Stimulated activated naive B cell treated with anti-CD40 and anti-IgM and Interleukin-4, amounts not matched to agents 10 μg/mL and 1 μg/mL and 100 μg/mL, for 72 hours (primary cell): ENCODE measurements at regions not wholly inside any gene's neighbourhood (a gene's known extent, or its start where the extent isn't known, plus 50 kb on each side); places are given as distances from the start of the nearest gene placed in this dataset.

ENCODE experiments used
- ATAC-seq, 2 donors: fragments of 150-1000 bp; cut with Tn5 transposase; replicated peaks; 2 replicates each; pipeline ENCODE4 v1.10.0; 2021; ENCODE audit warnings: moderate library complexity in 1 of 2
- DNase-seq: peaks from one replicate; pipeline ENCODE4 v3.0.0; 2021
- H3K27ac Mint-ChIP-seq: one replicate; pipeline ENCODE4 v1.8.0; 2022; ENCODE audit warnings: mild to moderate bottlenecking, mixed read lengths
- H3K27me3 Mint-ChIP-seq, 2 donors: one replicate each; pipeline ENCODE4 v1.8.0; 2022; ENCODE audit warnings: mixed read lengths in 2 of 2
- H3K36me3 Mint-ChIP-seq, 2 donors: one replicate each; pipeline ENCODE4 v1.8.0; 2022; ENCODE audit warnings: mixed read lengths in 2 of 2, mild to moderate bottlenecking in 1 of 2
- H3K4me1 Mint-ChIP-seq, 2 donors: one replicate each; pipeline ENCODE4 v1.8.0; 2022; ENCODE audit warnings: mixed read lengths in 2 of 2, mild to moderate bottlenecking in 1 of 2
- H3K4me3 Mint-ChIP-seq, 2 donors: one replicate each; pipeline ENCODE4 v1.8.0; 2022; ENCODE audit warnings: mild to moderate bottlenecking in 2 of 2, mixed read lengths in 2 of 2, moderate library complexity in 1 of 2
- H3K9me3 Mint-ChIP-seq, 2 donors: one replicate each; pipeline ENCODE4 v1.8.0; 2022; ENCODE audit warnings: mixed read lengths in 2 of 2, mild to moderate bottlenecking in 1 of 2

DNA sequence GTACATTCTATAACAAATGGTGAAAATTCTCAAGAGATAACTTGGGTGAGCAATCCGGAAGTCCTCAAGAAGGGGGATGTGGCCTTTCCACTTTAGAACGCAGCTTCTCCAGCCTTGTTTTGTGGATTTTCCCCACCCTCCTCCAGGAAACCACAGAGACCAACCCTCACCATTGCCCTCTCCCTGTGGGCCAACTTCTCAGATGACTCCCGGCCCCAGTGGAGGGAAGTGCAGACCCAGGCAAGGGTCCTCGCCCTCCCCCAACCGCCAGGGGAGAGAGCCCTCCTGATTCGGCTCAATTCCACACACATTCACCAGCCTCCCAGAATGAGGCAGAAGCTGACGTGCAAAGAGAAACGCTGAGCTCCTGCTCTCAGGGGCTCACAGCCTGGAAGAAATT is 277.2 kb downstream of the EIPR1 start:
- peak overlapping the region; percentile 88 for H3K27ac Mint-ChIP-seq
- H3K4me1 Mint-ChIP-seq, result peaks cover 20 to 27% of the 10 kb centered on the region in 2 donors
- ATAC-seq, result peak in 1 of 2 donors; percentile 25
- DNase-seq, result no peak
- H3K9me3 Mint-ChIP-seq, result no peaks in the 10 kb centered on the region
- H3K4me3 Mint-ChIP-seq, result peak overlapping the region in 1 of 2 donors; percentile 47
- peaks cover 0 to 8% of the 10 kb centered on the region in 2 donors for H3K36me3 Mint-ChIP-seq
- H3K27me3 Mint-ChIP-seq, result peaks cover 7 to 20% of the 10 kb centered on the region in 2 donors

DNA sequence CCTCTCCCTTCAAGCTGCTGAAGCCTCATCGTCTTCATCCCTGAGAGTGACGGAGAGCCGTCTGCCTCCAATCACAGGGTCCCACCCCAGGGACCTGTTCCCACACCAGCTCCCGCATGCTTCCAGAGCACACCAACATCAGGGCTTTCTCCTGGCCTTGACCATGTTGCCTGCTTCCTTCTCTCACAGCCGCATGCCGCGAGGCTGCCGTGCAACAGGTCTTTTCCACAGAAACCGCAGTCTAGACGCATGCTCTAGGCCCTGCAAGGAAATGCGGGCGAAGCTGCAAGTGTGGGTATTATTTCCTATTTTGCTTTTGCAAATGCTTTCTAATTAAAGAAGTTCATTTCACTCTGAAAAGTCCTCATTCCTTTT is 277.8 kb downstream of the EIPR1 start:
- H3K4me3 Mint-ChIP-seq, result peak overlapping the region; percentile 42 to 60
- H3K36me3 Mint-ChIP-seq, result peaks cover 2 to 8% of the 10 kb centered on the region in 2 donors
- H3K27ac Mint-ChIP-seq, result no peak overlapping the region
- no peak for DNase-seq
- H3K4me1 Mint-ChIP-seq, result peaks cover 20 to 27% of the 10 kb centered on the region in 2 donors
- H3K27me3 Mint-ChIP-seq, result peaks cover 7 to 25% of the 10 kb centered on the region in 2 donors
- no peaks in the 10 kb centered on the region for H3K9me3 Mint-ChIP-seq
- ATAC-seq, result no peak

DNA sequence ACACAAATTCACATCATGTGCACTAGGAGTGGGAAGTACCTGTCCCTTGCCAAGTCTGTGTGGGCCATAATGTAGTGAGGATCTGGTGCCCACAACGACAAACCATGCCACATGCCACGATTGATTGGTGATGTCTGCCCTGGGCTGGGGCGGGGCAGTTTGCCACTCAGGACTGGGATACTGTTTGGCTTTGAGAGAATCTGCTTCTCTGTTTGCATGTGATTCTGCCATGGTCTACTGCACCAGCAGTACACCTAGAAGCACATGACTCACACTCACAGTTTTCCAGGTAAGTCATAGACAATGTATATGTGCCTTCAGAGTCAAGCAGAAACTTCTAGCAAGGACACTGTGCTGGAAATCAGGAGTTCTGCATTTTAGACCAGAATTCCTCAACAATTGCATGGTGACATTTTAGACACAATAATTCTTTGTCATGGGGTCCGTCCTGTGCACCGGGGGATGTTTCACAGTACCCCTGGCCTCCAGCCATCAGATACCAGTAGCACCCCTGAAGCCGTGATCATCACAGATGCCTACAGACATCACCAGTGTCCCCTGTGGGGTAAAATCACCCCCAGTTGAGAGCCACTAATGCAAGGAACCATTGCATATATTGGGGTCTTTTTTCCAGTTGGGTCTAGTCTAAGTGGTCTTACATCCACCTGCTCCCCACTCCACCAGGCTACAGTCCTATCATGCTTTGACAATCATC is 278.3 kb downstream of the EIPR1 start:
- no peaks in the 10 kb centered on the region for H3K9me3 Mint-ChIP-seq

DNA sequence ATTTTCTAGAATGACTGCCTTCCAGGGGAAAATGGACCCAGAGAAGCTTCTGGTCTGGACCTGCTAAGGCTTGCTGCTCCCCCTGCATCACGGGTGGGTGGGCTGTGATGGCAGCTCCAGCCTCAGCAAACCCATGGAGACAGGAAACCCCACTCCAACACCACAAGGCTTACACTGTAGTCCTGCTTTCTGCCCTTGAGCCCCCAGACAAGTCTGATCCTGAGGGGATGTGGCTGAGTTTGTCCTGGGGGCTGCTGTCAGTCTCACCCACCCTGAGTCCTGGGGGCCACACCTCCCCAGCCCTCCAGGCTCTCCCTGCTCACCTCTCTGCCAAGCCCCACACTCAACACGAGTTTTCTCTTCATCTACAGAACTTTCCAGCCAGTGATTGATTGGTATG is 279.4 kb downstream of the EIPR1 start:
- Mint-ChIP-seq H3K36me3 (peaks cover 2 to 8% of the 10 kb centered on the region in 2 donors), H3K27ac (no peak overlapping the region), H3K9me3 (no peaks in the 10 kb centered on the region), H3K27me3 (peaks cover 7 to 26% of the 10 kb centered on the region in 2 donors), H3K4me3 (no peak overlapping the region), H3K4me1 (peaks cover 18 to 25% of the 10 kb centered on the region in 2 donors)
- DNase-seq, result no peak
- ATAC-seq, result no peak

More for the DNA sequence above, 278.3 kb downstream of the EIPR1 start:
- H3K27me3 Mint-ChIP-seq, result peaks cover 7 to 27% of the 10 kb centered on the region in 2 donors
- H3K4me1 Mint-ChIP-seq, result peaks cover 20 to 27% of the 10 kb centered on the region in 2 donors
- ATAC-seq (peak; percentile 58 to 59), DNase-seq (no peak)
- peak overlapping the region; percentile 42 to 60 for H3K4me3 Mint-ChIP-seq
- H3K36me3 Mint-ChIP-seq, result peaks cover 2 to 8% of the 10 kb centered on the region in 2 donors
- H3K27ac Mint-ChIP-seq, result no peak overlapping the region

DNA sequence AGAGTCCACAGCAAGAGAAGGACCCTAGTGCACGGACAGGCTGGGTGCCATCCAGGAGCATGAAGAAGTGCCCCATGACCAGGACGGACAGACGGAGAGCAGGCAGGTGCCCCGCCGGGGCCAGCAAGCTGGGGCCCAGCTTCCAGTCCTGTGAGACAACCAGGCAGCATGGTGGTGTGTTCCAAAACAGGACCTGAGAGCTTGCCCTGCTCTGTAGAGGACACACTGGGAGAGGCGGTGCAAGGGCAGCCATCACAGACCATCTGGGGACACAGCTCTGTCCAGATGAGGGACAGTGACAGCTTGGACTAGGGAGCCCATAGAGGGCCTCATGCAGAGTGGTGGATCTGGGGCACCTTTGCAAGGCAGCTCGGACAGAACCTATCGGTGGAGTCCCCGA is 279.8 kb downstream of the EIPR1 start:
- H3K4me3 Mint-ChIP-seq, result no peak overlapping the region
- peaks cover 2 to 8% of the 10 kb centered on the region in 2 donors for H3K36me3 Mint-ChIP-seq
- H3K27ac Mint-ChIP-seq, result no peak overlapping the region
- no peaks in the 10 kb centered on the region for H3K9me3 Mint-ChIP-seq
- DNase-seq, result no peak
- peaks cover 13 to 21% of the 10 kb centered on the region in 2 donors for H3K4me1 Mint-ChIP-seq
- ATAC-seq, result no peak
- H3K27me3 Mint-ChIP-seq, result peaks cover 7 to 22% of the 10 kb centered on the region in 2 donors

DNA sequence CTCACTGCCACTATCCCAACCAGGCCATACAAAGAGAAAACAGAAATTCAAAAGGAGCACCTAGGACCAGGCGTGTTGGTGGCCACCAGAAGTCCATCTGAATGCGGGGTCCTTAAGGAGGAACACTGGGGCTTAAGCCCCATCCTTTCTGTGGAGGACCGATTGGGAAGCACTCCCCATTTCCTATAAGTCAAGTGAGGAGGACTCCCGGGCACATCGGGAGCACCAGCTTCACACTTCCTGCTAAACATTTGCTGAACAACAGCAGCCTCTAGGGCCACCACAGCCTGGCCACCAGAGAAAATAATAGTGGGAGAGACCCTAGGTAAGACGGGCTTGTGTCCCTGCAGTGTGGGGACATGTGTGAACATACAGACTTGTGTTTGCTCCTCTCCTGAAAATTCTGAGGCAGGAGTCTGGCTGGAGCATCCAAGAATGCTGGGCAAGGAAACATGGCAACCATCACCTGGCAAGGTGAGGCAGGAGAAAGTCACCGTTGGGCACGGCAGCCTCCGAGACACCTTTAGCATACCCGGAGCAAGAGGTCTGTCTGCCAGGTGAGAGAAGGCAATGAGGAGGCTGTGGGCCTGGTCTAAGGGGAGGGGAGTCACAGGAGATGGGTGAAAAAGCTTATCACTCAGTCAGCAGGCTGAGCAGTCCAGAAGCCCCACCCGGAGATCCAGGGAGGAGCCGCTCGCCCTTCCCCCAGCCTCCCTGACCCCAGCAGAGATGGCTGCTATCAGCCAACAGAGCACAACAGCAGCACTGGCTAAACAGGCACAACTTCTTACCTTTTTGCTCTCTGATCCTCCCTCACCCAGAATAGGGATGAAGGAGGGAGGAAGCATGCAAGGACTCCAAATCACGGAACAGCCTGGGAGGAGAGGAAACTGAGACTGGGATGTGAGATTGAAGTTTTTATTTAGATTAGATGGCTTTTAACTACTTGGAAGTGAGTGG is 282.3 kb downstream of the EIPR1 start:
- no peak overlapping the region for H3K4me3 Mint-ChIP-seq
- peak overlapping the region; percentile 25 for H3K27ac Mint-ChIP-seq
- peaks cover 1 to 14% of the 10 kb centered on the region in 2 donors for H3K4me1 Mint-ChIP-seq
- H3K27me3 Mint-ChIP-seq, result peaks cover 7 to 17% of the 10 kb centered on the region in 2 donors
- DNase-seq (no peak), ATAC-seq (no peak)
- H3K36me3 Mint-ChIP-seq, result peaks cover 2 to 3% of the 10 kb centered on the region in 2 donors
- H3K9me3 Mint-ChIP-seq, result peaks cover 3 to 7% of the 10 kb centered on the region in 2 donors

DNA sequence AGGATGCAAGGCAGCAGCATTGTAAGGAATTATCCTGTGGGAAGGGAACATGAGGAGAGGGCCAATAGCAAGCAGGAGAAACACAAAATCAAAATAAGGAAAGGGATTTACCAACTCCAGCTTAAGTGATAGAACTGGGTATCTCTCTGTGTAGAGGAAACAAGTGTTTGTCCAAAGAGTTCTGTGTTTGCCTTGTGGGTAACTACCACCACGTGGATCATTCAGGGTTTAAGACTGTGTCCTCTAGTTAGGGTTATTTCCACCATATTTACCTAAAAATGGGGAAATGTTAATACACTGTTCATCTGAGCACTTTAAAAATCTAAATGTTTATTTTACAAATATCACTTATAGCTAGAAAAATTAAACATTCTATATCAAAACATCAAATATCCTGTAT is 283.3 kb downstream of the EIPR1 start:
- no peak overlapping the region for H3K4me3 Mint-ChIP-seq
- H3K9me3 Mint-ChIP-seq, result peaks cover 7 to 13% of the 10 kb centered on the region in 2 donors
- no peak overlapping the region for H3K27ac Mint-ChIP-seq
- DNase-seq, result no peak
- H3K36me3 Mint-ChIP-seq, result peaks cover 0 to 2% of the 10 kb centered on the region in 2 donors
- H3K27me3 Mint-ChIP-seq, result peaks cover 4 to 17% of the 10 kb centered on the region in 2 donors
- H3K4me1 Mint-ChIP-seq, result peaks cover 0 to 8% of the 10 kb centered on the region in 2 donors
- no peak for ATAC-seq

DNA sequence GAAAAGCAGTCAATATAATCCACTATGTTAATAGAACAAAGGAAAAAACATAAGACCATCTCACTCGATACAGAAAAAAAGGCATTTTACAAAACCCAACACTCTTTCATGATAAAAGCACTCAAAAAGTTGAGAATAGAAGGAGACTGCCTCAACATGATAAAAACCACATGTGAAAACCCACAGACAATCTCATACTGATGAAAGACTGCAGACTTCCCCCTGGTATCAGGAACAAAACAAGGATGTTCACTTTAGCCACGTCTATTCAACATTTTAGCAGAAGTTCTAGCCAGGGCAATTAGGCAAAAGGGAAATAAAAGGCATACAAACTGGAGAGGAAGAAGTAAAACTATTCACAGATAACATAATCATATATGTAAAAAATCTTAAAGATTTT is 285.9 kb downstream of the EIPR1 start:
- Mint-ChIP-seq H3K36me3 (peaks cover 0 to 2% of the 10 kb centered on the region in 2 donors), H3K4me1 (peaks cover 0 to 2% of the 10 kb centered on the region in 2 donors), H3K4me3 (no peak overlapping the region), H3K27me3 (peaks cover 4 to 12% of the 10 kb centered on the region in 2 donors), H3K27ac (no peak overlapping the region), H3K9me3 (peaks cover 12 to 13% of the 10 kb centered on the region in 2 donors)
- DNase-seq, result no peak
- no peak for ATAC-seq

DNA sequence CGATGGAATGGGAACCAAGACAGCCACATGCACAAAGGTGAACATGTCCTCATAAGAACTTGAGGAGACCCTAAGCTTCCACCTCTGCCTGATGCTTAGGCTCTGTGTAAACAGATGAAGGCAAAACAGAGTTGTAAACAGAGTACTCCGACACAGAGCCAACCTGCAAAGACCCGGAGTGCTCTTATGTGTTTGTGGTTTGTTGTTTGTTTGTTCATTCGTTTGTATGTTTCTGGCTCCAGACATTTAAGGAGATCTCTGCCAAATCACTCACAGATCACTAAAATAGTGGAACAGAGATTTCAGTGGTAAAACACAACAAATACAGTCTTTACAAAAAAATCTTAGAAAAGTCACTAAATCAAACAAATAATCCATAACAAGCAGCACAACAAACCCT is 294.9 kb downstream of the EIPR1 start:
- Mint-ChIP-seq H3K27ac (no peak overlapping the region), H3K36me3 (peaks cover 0 to 16% of the 10 kb centered on the region in 2 donors), H3K4me3 (no peak overlapping the region), H3K9me3 (peaks cover 8 to 16% of the 10 kb centered on the region in 2 donors), H3K4me1 (no peaks in the 10 kb centered on the region), H3K27me3 (peaks cover 8 to 17% of the 10 kb centered on the region in 2 donors)
- ATAC-seq, result no peak
- DNase-seq, result no peak

DNA sequence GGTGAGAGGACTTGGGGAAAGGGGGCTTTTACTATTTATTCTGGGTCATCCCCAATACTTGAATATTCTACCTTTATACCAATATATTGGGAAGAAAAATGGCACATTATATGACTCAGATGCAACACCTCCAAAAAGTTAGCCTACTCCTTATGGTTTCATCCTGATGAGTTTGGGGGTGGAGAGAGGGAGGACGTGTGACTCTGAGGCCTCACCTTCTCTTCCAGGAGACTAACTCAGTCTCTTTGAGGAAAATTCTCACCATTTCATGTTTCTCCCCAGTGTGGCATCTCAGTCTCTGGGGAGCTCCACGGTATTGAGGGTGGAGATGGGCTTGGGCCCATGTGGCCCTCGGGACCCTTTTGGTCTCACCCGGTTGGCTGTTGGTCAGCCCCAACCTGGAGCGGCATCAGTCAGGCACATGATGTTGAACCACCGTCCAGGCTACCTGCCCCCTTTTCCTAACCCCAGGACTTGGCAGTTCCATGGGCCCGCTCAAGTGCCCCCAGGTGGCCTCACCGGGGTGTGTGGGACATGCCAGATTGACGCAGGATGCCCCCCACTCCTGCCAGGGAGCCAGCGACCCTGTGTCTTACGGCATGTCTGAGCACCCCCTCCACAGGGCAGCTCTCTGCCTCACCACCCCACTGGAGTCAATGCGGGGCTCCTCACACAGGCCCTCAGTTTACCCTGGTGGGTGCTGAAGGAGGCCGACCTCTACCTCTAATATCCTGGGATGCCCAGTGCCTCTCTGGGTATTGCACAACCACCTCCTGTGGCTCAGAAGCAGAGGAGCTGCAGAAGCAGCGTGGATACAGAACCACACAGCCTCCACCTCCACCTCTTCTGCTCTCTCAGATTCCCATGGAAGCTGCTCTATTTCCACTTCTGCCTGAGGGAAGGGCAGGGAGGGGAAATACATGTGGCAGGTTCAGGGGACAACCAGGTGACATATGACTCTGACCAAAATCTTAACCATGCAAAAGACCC is 297.4 kb downstream of the EIPR1 start:
- no peak overlapping the region for H3K27ac Mint-ChIP-seq
- no peak overlapping the region for H3K4me3 Mint-ChIP-seq
- peaks cover 6 to 13% of the 10 kb centered on the region in 2 donors for H3K9me3 Mint-ChIP-seq
- H3K36me3 Mint-ChIP-seq, result peaks cover 0 to 13% of the 10 kb centered on the region in 2 donors
- no peaks in the 10 kb centered on the region for H3K4me1 Mint-ChIP-seq
- no peak for DNase-seq
- H3K27me3 Mint-ChIP-seq, result peaks cover 8 to 17% of the 10 kb centered on the region in 2 donors
- no peak for ATAC-seq

DNA sequence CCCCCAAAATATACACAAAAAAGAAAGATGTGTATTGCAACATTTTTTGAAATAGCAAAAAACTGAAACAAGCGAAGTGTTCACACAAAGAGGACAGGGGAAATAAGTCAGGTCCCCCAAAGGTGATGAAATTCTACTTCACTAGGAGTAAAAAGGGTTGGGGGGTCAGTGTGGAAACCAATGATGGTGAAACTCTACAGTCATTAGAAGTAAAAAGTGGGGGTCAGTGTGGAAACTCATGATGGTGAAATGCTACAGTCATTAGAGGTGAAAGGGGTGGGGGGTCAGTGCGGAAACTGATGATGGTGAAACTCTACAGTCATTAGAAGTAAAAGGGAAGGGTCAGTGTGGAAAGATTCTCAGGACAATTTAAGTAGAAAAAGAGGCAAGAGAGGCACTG is 298.2 kb downstream of the EIPR1 start:
- no peak for ATAC-seq

DNA sequence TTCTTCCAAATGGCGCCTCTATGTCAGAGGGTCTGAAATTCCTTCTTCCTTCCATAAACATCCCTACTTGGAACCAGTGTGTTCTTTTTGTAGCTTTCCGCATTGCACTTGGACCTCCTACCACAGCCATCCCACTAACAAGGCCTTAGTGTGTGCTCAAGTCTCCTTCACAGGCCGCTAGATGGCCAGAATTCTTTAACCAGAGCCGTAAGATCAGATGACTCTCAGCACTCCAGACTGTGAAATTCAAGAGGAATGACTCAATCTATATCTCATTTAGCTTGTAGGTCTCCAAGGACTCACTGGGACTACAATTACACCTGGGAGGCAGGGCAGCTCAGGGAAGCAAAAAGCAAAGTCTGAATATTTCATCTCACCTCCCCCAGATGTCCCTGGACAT is 298.9 kb downstream of the EIPR1 start:
- Mint-ChIP-seq H3K27me3 (peaks cover 8 to 17% of the 10 kb centered on the region in 2 donors), H3K4me3 (no peak overlapping the region), H3K36me3 (peaks cover 0 to 11% of the 10 kb centered on the region in 2 donors), H3K9me3 (peaks cover under 1 to 5% of the 10 kb centered on the region in 2 donors), H3K27ac (no peak overlapping the region), H3K4me1 (no peaks in the 10 kb centered on the region)
- DNase-seq, result no peak
- no peak for ATAC-seq

More for the DNA sequence above, 298.2 kb downstream of the EIPR1 start:
- H3K9me3 Mint-ChIP-seq, result peaks cover 5 to 10% of the 10 kb centered on the region in 2 donors
- H3K4me1 Mint-ChIP-seq, result no peaks in the 10 kb centered on the region
- H3K27me3 Mint-ChIP-seq, result peaks cover 8 to 17% of the 10 kb centered on the region in 2 donors
- no peak overlapping the region for H3K4me3 Mint-ChIP-seq
- peaks cover 0 to 11% of the 10 kb centered on the region in 2 donors for H3K36me3 Mint-ChIP-seq
- no peak for DNase-seq
- no peak overlapping the region for H3K27ac Mint-ChIP-seq

DNA sequence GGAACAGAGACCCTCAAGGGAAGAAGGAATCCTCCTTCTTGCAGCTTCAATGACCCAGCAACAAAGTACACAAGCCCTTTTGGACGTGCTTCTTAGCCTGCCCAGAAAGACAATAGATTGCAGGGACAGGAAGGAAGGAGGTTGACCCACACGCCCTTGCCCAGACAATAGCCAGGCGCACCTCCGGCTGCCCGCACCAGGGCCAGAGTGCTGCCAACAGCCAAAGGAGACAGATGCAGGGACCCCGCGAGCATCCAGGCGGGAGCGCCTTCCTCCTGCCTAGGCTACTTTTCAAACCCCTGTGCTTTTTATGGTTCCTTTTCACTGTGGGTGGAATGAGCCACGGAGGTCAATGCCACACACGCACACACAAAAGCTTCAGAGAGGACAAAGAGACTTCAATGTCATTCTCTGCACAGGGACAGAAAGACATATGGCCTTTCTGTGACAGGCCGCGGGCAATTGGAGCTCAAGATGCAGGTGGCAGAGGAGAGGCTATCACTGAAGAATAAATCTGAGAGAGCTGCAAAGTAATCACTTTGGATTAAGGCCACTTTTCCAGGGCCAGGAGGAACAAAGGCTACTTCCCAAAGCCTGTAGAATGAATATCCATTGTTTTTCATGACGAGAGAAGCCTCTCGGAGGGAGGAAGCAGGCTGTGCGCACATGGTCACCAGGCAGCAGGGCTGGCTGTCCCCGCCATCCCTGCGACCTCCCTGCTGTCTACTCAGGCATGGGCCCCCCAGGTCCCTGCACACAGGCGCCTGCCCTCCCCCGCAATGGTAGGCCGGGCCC is 300.6 kb downstream of the EIPR1 start:
- H3K4me3 Mint-ChIP-seq, result no peak overlapping the region
- DNase-seq, result no peak
- peaks cover 8 to 17% of the 10 kb centered on the region in 2 donors for H3K27me3 Mint-ChIP-seq
- no peak overlapping the region for H3K27ac Mint-ChIP-seq
- ATAC-seq, result no peak
- H3K36me3 Mint-ChIP-seq, result no peaks in the 10 kb centered on the region
- H3K9me3 Mint-ChIP-seq, result no peaks in the 10 kb centered on the region
- no peaks in the 10 kb centered on the region for H3K4me1 Mint-ChIP-seq
